Kidney (tissue), 13 donors: ENCODE measurements at regions not wholly inside any gene's neighbourhood (a gene's known extent, or its start where the extent isn't known, plus 50 kb on each side); places are given as distances from the start of the nearest gene placed in this dataset.

ENCODE experiments used
- DNase-seq, 5 donors: peaks; one replicate each; pipeline ENCODE4 v3.0.0-alpha.2; 2013 to 2020
- FAIRE-seq: peaks from 2 replicates; lab custom pipeline; 2012; peaks lifted over from hg19 to GRCh38; lab: Jason Lieb, UNC
- H3K27ac ChIP-seq, 2 donors: one replicate each; pipeline ENCODE4 v1.7.0; 2013; ENCODE audit warnings: low read depth in 2 of 2, low read length in 2 of 2, inconsistent platforms in 1 of 2
- H3K27me3 ChIP-seq: one replicate; pipeline ENCODE4 v1.7.1; 2013; ENCODE audit warnings: low read length, inconsistent platforms; ENCODE audit not compliant: control insufficient read depth, insufficient read depth
- H3K36me3 ChIP-seq, 3 donors: one replicate each; pipeline versions ENCODE4 v1.7.0 to v1.7.1; 2013; ENCODE audit warnings: low read length in 3 of 3, control low read depth in 1 of 3, inconsistent platforms in 1 of 3; ENCODE audit not compliant: insufficient read depth in 3 of 3, control insufficient read depth in 2 of 3
- H3K4me1 ChIP-seq, 3 donors: one replicate each; pipeline versions ENCODE4 v1.7.0 to v1.7.1; 2013; ENCODE audit warnings: low read length in 3 of 3, inconsistent platforms in 1 of 3, low read depth in 1 of 3; ENCODE audit not compliant: control insufficient read depth in 2 of 3, insufficient read depth in 2 of 3
- H3K4me3 ChIP-seq, 3 donors: one replicate each; pipeline versions ENCODE4 v1.7.0 to v1.8.1; 2013; ENCODE audit warnings: low read length in 3 of 3, control low read depth in 1 of 3, inconsistent platforms in 1 of 3
- H3K9ac ChIP-seq, 3 donors: one replicate each; pipeline versions ENCODE4 v1.7.0 to v1.7.1; 2013; ENCODE audit warnings: low read length in 3 of 3, control low read depth in 1 of 3, inconsistent platforms in 1 of 3
- H3K9me3 ChIP-seq, 3 donors: one replicate each; pipeline versions ENCODE4 v1.7.0 to v1.7.1; 2013; ENCODE audit warnings: low read length in 3 of 3, control low read depth in 1 of 3, inconsistent platforms in 1 of 3; ENCODE audit not compliant: control insufficient read depth in 2 of 3, insufficient read depth in 1 of 3
- intact Hi-C: fragments of 100-400 bp; cut with DNase I; formaldehyde crosslinking; loops from one replicate; pipeline ENCODE4 v1.11.1; 2022
- TF ChIP-seq, protein P1 (sequence below): IDR thresholded peaks from 3 replicates; pipeline ENCODE4 v1.5.1; 2012; ENCODE audit warnings: mild to moderate bottlenecking, moderate library complexity, borderline replicate concordance; ENCODE audit not compliant: insufficient read depth; ENCODE audit errors: extremely low read depth
- donor health status: control.
- donor health status: control.
- donor health status: control.
- donor health status: control.
- donor health status: control.
- donor health status: DM: yes; HTN: yes; CAD: no.
- donor health status: Normal renal cell carcinoma (clear cell type).

GRCh38 chr18:73653251-73653650 lies 494.4 kb downstream of the FBXO15 start:
- H3K36me3 ChIP-seq, result no peaks in the 10 kb centered on the region
- no peak overlapping the region for H3K27ac ChIP-seq
- no peak overlapping the region for H3K4me3 ChIP-seq
- no peaks in the 10 kb centered on the region for H3K9me3 ChIP-seq
- H3K9ac ChIP-seq, result no peak overlapping the region
- DNase-seq (no peak), FAIRE-seq (no peak)
- H3K4me1 ChIP-seq, result no peaks in the 10 kb centered on the region
- TF ChIP-seq, protein P1, sequence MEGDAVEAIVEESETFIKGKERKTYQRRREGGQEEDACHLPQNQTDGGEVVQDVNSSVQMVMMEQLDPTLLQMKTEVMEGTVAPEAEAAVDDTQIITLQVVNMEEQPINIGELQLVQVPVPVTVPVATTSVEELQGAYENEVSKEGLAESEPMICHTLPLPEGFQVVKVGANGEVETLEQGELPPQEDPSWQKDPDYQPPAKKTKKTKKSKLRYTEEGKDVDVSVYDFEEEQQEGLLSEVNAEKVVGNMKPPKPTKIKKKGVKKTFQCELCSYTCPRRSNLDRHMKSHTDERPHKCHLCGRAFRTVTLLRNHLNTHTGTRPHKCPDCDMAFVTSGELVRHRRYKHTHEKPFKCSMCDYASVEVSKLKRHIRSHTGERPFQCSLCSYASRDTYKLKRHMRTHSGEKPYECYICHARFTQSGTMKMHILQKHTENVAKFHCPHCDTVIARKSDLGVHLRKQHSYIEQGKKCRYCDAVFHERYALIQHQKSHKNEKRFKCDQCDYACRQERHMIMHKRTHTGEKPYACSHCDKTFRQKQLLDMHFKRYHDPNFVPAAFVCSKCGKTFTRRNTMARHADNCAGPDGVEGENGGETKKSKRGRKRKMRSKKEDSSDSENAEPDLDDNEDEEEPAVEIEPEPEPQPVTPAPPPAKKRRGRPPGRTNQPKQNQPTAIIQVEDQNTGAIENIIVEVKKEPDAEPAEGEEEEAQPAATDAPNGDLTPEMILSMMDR, result no peak
- intact Hi-C loops, result no loop called here
- H3K27me3 ChIP-seq, result no peaks in the 10 kb centered on the region

DNA sequence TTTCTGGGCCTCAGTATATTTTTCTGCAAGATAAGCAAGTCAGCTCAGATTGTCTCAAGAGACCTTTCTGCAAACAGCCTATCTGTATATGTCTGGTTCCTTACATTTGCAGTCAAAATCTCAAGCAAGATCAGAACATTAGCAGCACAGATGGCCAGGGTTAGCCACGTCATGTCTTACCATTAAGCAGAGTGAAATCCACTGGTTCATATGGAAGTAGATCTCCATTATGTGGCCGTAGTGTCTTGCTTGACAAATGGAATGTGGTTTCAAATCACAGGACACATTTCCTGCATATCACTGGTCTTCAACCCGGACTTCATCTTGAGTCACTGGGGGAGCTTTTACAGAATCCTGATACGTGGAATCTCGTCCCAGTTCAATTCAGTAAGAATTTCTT lies 500.2 kb downstream of the FBXO15 start:
- DNase-seq (no peak), FAIRE-seq (no peak)
- Histone ChIP-seq H3K9ac (no peak overlapping the region), H3K9me3 (no peaks in the 10 kb centered on the region), H3K27ac (no peak overlapping the region), H3K4me1 (no peaks in the 10 kb centered on the region), H3K4me3 (no peak overlapping the region), H3K36me3 (no peaks in the 10 kb centered on the region), H3K27me3 (no peaks in the 10 kb centered on the region)
- intact Hi-C loops, result no loop called here
- TF ChIP-seq, protein P1, result no peak

- FAIRE-seq (no peak), DNase-seq (no peak)
- H3K36me3 ChIP-seq, result no peaks in the 10 kb centered on the region
- no peaks in the 10 kb centered on the region for H3K4me1 ChIP-seq
- H3K9me3 ChIP-seq, result no peaks in the 10 kb centered on the region
- TF ChIP-seq, protein P1, result no peak
- no peak overlapping the region for H3K9ac ChIP-seq
- no peak overlapping the region for H3K4me3 ChIP-seq
- no peak overlapping the region for H3K27ac ChIP-seq
- H3K27me3 ChIP-seq, result no peaks in the 10 kb centered on the region
- intact Hi-C loops, result no loop called here
Measured at GRCh38 chr18:73646772-73647171, 500.9 kb downstream of the FBXO15 start.

DNA sequence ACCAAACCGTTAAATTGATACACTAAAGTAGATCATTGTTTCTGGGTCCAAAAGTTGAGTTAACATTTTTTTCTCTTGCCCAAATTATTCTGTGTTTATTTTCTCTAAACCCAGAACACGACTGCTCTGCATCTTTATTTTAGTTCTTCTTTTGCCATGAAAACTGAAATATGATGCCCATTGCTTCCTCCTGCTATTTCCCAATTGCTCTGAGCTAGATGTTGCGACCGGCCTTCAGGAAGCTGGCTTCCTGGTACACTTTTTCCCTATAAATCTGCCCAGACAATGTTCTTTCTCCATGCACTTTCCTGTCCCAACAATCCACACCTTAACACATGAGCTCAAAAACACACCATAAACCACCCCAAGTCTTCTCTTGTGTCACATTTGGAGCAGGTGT lies 501.4 kb downstream of the FBXO15 start:
- Histone ChIP-seq H3K4me3 (no peak overlapping the region), H3K4me1 (no peaks in the 10 kb centered on the region), H3K9me3 (no peaks in the 10 kb centered on the region), H3K9ac (no peak overlapping the region), H3K36me3 (no peaks in the 10 kb centered on the region), H3K27me3 (no peaks in the 10 kb centered on the region), H3K27ac (no peak overlapping the region)
- no peak for FAIRE-seq
- TF ChIP-seq, protein P1, result no peak
- intact Hi-C loops, result no loop called here
- DNase-seq, result no peak
